Stimulated activated CD4-positive, alpha-beta T cell treated with anti-CD3 and anti-CD28 coated beads, Interleukin-12 subunit alpha, Interleukin-12 subunit beta, amount 100 ng/mL, for 4 hours (primary cell): ENCODE measurements at regions not wholly inside any gene's neighbourhood (a gene's known extent, or its start where the extent isn't known, plus 50 kb on each side); places are given as distances from the start of the nearest gene placed in this dataset.

Source experiments
- DNase-seq: peaks from one replicate; pipeline ENCODE4 v3.0.0-alpha.2; 2020

GRCh38 chr2:118310681-118311429, 222.6 kb downstream of the INSIG2 start:
- DNase-seq: no peak

GRCh38 chr2:118309946-118310680, 221.8 kb downstream of the INSIG2 start:
- peak; percentile 53 for DNase-seq

GRCh38 chr2:118309257-118309945, 221.1 kb downstream of the INSIG2 start:
- DNase-seq: no peak

- DNase-seq: no peak
Observed at GRCh38 chr2:118307864-118308263, 219.6 kb downstream of the INSIG2 start.

GRCh38 chr2:118301248-118301647, 213.0 kb downstream of the INSIG2 start:
- DNase-seq: no peak

- DNase-seq: no peak
Observed at GRCh38 chr2:118300832-118301231, 212.6 kb downstream of the INSIG2 start.

- no peak for DNase-seq
Observed at GRCh38 chr2:118296663-118297062, 208.4 kb downstream of the INSIG2 start.

GRCh38 chr2:118295592-118296390, 207.5 kb downstream of the INSIG2 start:
- no peak for DNase-seq

- DNase-seq: no peak
Observed at GRCh38 chr2:118294063-118294462, 205.8 kb downstream of the INSIG2 start.

GRCh38 chr2:118292991-118293390, 204.7 kb downstream of the INSIG2 start:
- DNase-seq: no peak

GRCh38 chr2:118291251-118291880, 203.1 kb downstream of the INSIG2 start:
- no peak for DNase-seq

- DNase-seq: no peak
Observed at GRCh38 chr2:118290411-118291250, 202.4 kb downstream of the INSIG2 start.

- no peak for DNase-seq
Observed at GRCh38 chr2:118279005-118279404, 190.7 kb downstream of the INSIG2 start.

GRCh38 chr2:118278046-118278445, 189.8 kb downstream of the INSIG2 start:
- no peak for DNase-seq

GRCh38 chr2:118274841-118275510, 186.7 kb downstream of the INSIG2 start:
- DNase-seq: no peak

- DNase-seq: no peak
Observed at GRCh38 chr2:118272391-118272790, 184.1 kb downstream of the INSIG2 start.

- DNase-seq: no peak
Observed at GRCh38 chr2:118269408-118270051, 181.3 kb downstream of the INSIG2 start.

GRCh38 chr2:118268268-118268667, 180.0 kb downstream of the INSIG2 start:
- no peak for DNase-seq

GRCh38 chr2:118265873-118266455, 177.7 kb downstream of the INSIG2 start:
- DNase-seq: no peak
